ENCODE measurements at regions not wholly inside any gene's neighbourhood (a gene's known extent, or its start where the extent isn't known, plus 50 kb on each side); places are given as distances from the start of the nearest gene placed in this dataset.
A peak's percentile ranks its signal among the peaks of the same experiment; 100 is the strongest.

GRCh38 chr3:72490688-72491435, 357.4 kb downstream of the SHQ1 start:
- no peak for DNase-seq (ENCODE audit: low read depth, low spot score)

- DNase-seq (ENCODE audit: low read depth, low spot score), result no peak
Measured at GRCh38 chr3:72489901-72490300, 358.3 kb downstream of the SHQ1 start.

- no peak for DNase-seq (ENCODE audit: low read depth, low spot score)
Measured at GRCh38 chr3:72488738-72489035, 359.6 kb downstream of the SHQ1 start.

GRCh38 chr3:72487946-72488737, 360.1 kb downstream of the SHQ1 start:
- no peak for DNase-seq (ENCODE audit: low read depth, low spot score)

- DNase-seq (ENCODE audit: low read depth, low spot score), result no peak
Measured at GRCh38 chr3:72487078-72487765, 361.0 kb downstream of the SHQ1 start.

GRCh38 chr3:72485641-72486040, 362.6 kb downstream of the SHQ1 start:
- DNase-seq (ENCODE audit: low read depth, low spot score), result no peak

- no peak for DNase-seq (ENCODE audit: low read depth, low spot score)
Measured at GRCh38 chr3:72483554-72484104, 364.6 kb downstream of the SHQ1 start.

- peak; percentile 48 for DNase-seq (ENCODE audit: low read depth, low spot score)
Measured at GRCh38 chr3:72482589-72483321, 365.5 kb downstream of the SHQ1 start.

GRCh38 chr3:72481542-72481941, 366.7 kb downstream of the SHQ1 start:
- no peak for DNase-seq (ENCODE audit: low read depth, low spot score)

GRCh38 chr3:72480366-72480765, 367.9 kb downstream of the SHQ1 start:
- no peak for DNase-seq (ENCODE audit: low read depth, low spot score)

GRCh38 chr3:72479651-72480215, 368.5 kb downstream of the SHQ1 start:
- DNase-seq (ENCODE audit: low read depth, low spot score), result no peak

GRCh38 chr3:72476139-72476483, 372.1 kb downstream of the SHQ1 start:
- no peak for DNase-seq (ENCODE audit: low read depth, low spot score)

GRCh38 chr3:72475258-72476138, 372.7 kb downstream of the SHQ1 start:
- no peak for DNase-seq (ENCODE audit: low read depth, low spot score)

- DNase-seq (ENCODE audit: low read depth, low spot score), result no peak
Measured at GRCh38 chr3:72474775-72475174, 373.5 kb downstream of the SHQ1 start.

GRCh38 chr3:72473156-72473555, 375.1 kb downstream of the SHQ1 start:
- DNase-seq (ENCODE audit: low read depth, low spot score), result no peak

GRCh38 chr3:72470904-72471417, 377.3 kb downstream of the SHQ1 start:
- DNase-seq (ENCODE audit: low read depth, low spot score), result no peak

GRCh38 chr3:72465853-72466252, 382.4 kb downstream of the SHQ1 start:
- DNase-seq (ENCODE audit: low read depth, low spot score), result no peak

- DNase-seq (ENCODE audit: low read depth, low spot score), result no peak
Measured at GRCh38 chr3:72463083-72463482, 385.2 kb downstream of the SHQ1 start.

GRCh38 chr3:72462595-72463011, 385.6 kb downstream of the SHQ1 start:
- no peak for DNase-seq (ENCODE audit: low read depth, low spot score)

GRCh38 chr3:72461787-72462186, 386.5 kb downstream of the SHQ1 start:
- no peak for DNase-seq (ENCODE audit: low read depth, low spot score)

All from activated CD4-positive, CD25-positive, alpha-beta regulatory T cell treated with anti-CD3 and anti-CD28 coated beads, Interleukin-2, amount 50 U/mL, for 16 hours (primary cell).